H1 (cell line): ENCODE measurements at regions not wholly inside any gene's neighbourhood (a gene's known extent, or its start where the extent isn't known, plus 50 kb on each side); places are given as distances from the start of the nearest gene placed in this dataset.

Source experiments
- BRCA1 ChIP-seq: IDR thresholded peaks from 2 replicates; pipeline ENCODE4 v1.6.1; 2012; ENCODE audit warnings: low read depth, low read length, improper control_type of control experiment
- CBX8 ChIP-seq: fragments of 300-800, 300-1000 bp; sonication (generic); IDR thresholded peaks from 2 replicates; pipeline ENCODE4 v1.7.1; 2016; ENCODE audit warnings: low read depth, low read length, borderline replicate concordance
- EP300 ChIP-seq, 2 experiments: IDR thresholded peaks; 1 replicate in 1 of 2; 2 replicates in 1 of 2; pipeline ENCODE4 v1.6.1; 2011 to 2012; ENCODE audit warnings: low read depth in 2 of 2, low read length in 2 of 2, mild to moderate bottlenecking in 2 of 2, borderline replicate concordance in 1 of 2, inconsistent platforms in 1 of 2, moderate library complexity in 1 of 2
- FOSL1 ChIP-seq: IDR thresholded peaks from 2 replicates; pipeline ENCODE4 v1.6.1; 2011; ENCODE audit warnings: mild to moderate bottlenecking, low read depth, low read length, moderate library complexity; ENCODE audit not compliant: insufficient read depth
- PHF8 ChIP-seq: fragments of 200-600 bp; sonication (generic); conservative IDR thresholded peaks from 2 replicates; pipeline ENCODE4 v1.7.1; 2012; ENCODE audit warnings: low read depth, mild to moderate bottlenecking, inconsistent platforms, low read length, moderate library complexity
- POU5F1 ChIP-seq: IDR thresholded peaks from 2 replicates; pipeline ENCODE4 v1.6.1; 2011; ENCODE audit warnings: low read depth, mild to moderate bottlenecking, low read length, moderate library complexity
- RXRA ChIP-seq: IDR thresholded peaks from 2 replicates; pipeline ENCODE4 v1.6.1; 2011; ENCODE audit warnings: low read depth, mild to moderate bottlenecking, low read length, moderate library complexity; ENCODE audit not compliant: insufficient read depth
- SP1 ChIP-seq: IDR thresholded peaks from 2 replicates; pipeline ENCODE4 v1.6.1; 2011; ENCODE audit warnings: low read depth, low read length
- SP2 ChIP-seq: IDR thresholded peaks from 2 replicates; pipeline ENCODE4 v1.6.1; 2012; ENCODE audit warnings: mild to moderate bottlenecking, low read length, inconsistent platforms
- TF ChIP-seq, protein P1 (sequence below): fragments of 300-600 bp; sonication (generic); IDR thresholded peaks from 2 replicates; pipeline ENCODE4 v1.7.1; 2012; ENCODE audit warnings: low read length, moderate library complexity, mild to moderate bottlenecking, inconsistent platforms; ENCODE audit not compliant: insufficient replicate concordance
- TF ChIP-seq, protein P2 (sequence below): IDR thresholded peaks from 2 replicates; pipeline ENCODE4 v1.6.1; 2012; ENCODE audit warnings: inconsistent platforms

DNA sequence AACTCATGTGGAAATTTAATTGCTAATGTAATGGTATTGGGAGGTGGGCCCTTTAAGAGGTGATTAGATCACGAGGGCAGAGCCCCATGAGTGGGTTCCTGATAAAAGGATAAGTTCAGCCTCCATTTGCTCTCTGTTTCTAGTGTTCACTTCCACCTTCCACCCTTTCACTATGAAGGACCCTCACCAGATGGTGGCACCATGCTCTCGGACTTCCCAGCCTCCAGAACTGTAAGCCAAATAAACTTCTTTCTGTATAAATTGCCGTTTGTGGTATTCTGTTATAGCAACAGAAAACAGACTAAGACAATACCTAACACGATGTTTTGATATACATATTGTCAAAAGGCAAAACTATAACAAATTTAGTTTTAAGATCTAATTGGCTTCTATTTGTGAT lies 166.2 kb downstream of the DEPDC1B start (continued):
- TF ChIP-seq, protein P1, sequence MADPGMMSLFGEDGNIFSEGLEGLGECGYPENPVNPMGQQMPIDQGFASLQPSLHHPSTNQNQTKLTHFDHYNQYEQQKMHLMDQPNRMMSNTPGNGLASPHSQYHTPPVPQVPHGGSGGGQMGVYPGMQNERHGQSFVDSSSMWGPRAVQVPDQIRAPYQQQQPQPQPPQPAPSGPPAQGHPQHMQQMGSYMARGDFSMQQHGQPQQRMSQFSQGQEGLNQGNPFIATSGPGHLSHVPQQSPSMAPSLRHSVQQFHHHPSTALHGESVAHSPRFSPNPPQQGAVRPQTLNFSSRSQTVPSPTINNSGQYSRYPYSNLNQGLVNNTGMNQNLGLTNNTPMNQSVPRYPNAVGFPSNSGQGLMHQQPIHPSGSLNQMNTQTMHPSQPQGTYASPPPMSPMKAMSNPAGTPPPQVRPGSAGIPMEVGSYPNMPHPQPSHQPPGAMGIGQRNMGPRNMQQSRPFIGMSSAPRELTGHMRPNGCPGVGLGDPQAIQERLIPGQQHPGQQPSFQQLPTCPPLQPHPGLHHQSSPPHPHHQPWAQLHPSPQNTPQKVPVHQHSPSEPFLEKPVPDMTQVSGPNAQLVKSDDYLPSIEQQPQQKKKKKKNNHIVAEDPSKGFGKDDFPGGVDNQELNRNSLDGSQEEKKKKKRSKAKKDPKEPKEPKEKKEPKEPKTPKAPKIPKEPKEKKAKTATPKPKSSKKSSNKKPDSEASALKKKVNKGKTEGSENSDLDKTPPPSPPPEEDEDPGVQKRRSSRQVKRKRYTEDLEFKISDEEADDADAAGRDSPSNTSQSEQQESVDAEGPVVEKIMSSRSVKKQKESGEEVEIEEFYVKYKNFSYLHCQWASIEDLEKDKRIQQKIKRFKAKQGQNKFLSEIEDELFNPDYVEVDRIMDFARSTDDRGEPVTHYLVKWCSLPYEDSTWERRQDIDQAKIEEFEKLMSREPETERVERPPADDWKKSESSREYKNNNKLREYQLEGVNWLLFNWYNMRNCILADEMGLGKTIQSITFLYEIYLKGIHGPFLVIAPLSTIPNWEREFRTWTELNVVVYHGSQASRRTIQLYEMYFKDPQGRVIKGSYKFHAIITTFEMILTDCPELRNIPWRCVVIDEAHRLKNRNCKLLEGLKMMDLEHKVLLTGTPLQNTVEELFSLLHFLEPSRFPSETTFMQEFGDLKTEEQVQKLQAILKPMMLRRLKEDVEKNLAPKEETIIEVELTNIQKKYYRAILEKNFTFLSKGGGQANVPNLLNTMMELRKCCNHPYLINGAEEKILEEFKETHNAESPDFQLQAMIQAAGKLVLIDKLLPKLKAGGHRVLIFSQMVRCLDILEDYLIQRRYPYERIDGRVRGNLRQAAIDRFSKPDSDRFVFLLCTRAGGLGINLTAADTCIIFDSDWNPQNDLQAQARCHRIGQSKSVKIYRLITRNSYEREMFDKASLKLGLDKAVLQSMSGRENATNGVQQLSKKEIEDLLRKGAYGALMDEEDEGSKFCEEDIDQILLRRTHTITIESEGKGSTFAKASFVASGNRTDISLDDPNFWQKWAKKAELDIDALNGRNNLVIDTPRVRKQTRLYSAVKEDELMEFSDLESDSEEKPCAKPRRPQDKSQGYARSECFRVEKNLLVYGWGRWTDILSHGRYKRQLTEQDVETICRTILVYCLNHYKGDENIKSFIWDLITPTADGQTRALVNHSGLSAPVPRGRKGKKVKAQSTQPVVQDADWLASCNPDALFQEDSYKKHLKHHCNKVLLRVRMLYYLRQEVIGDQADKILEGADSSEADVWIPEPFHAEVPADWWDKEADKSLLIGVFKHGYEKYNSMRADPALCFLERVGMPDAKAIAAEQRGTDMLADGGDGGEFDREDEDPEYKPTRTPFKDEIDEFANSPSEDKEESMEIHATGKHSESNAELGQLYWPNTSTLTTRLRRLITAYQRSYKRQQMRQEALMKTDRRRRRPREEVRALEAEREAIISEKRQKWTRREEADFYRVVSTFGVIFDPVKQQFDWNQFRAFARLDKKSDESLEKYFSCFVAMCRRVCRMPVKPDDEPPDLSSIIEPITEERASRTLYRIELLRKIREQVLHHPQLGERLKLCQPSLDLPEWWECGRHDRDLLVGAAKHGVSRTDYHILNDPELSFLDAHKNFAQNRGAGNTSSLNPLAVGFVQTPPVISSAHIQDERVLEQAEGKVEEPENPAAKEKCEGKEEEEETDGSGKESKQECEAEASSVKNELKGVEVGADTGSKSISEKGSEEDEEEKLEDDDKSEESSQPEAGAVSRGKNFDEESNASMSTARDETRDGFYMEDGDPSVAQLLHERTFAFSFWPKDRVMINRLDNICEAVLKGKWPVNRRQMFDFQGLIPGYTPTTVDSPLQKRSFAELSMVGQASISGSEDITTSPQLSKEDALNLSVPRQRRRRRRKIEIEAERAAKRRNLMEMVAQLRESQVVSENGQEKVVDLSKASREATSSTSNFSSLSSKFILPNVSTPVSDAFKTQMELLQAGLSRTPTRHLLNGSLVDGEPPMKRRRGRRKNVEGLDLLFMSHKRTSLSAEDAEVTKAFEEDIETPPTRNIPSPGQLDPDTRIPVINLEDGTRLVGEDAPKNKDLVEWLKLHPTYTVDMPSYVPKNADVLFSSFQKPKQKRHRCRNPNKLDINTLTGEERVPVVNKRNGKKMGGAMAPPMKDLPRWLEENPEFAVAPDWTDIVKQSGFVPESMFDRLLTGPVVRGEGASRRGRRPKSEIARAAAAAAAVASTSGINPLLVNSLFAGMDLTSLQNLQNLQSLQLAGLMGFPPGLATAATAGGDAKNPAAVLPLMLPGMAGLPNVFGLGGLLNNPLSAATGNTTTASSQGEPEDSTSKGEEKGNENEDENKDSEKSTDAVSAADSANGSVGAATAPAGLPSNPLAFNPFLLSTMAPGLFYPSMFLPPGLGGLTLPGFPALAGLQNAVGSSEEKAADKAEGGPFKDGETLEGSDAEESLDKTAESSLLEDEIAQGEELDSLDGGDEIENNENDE: no peak
- TF ChIP-seq RXRA (no peak), POU5F1 (no peak), EP300 (IDR thresholded peaks at IDR 0.05; ENCODE audit: borderline replicate concordance in 1 of 2, low read depth in 2 of 2, low read length in 2 of 2) (no peak), FOSL1 (no peak), CBX8 (no peak), SP1 (no peak), SP2 (no peak), BRCA1 (no peak), PHF8 (no peak)
- TF ChIP-seq, protein P2, sequence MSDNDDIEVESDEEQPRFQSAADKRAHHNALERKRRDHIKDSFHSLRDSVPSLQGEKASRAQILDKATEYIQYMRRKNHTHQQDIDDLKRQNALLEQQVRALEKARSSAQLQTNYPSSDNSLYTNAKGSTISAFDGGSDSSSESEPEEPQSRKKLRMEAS: no peak
